Esophagus muscularis mucosa (tissue), 3 donors: ENCODE measurements at regions not wholly inside any gene's neighbourhood (a gene's known extent, or its start where the extent isn't known, plus 50 kb on each side); places are given as distances from the start of the nearest gene placed in this dataset.

ENCODE experiments used
- CTCF ChIP-seq, 3 experiments: fragments of 200-600 bp in 2 of 3; fragments of 450-650 bp in 1 of 3; sonication (generic) in 2 of 3; IDR thresholded peaks; one replicate each; pipeline ENCODE4 v1.5.1; 2017 to 2019; ENCODE audit warnings: antibody characterized with exemption in 3 of 3, mild to moderate bottlenecking in 2 of 3, moderate library complexity in 1 of 3
- EP300 ChIP-seq: sonication (generic); formaldehyde crosslinking; IDR thresholded peaks from one replicate; pipeline ENCODE4 v1.6.1; 2017; ENCODE audit warnings: antibody characterized with exemption

GRCh38 chr2:70011786-70012185, 50.4 kb upstream of the ASPRV1 start:
- TF ChIP-seq CTCF (IDR thresholded peaks at IDR 0.05) (no peak), EP300 (no peak)
